SJSA1 (cell line): ENCODE measurements at regions not wholly inside any gene's neighbourhood (a gene's known extent, or its start where the extent isn't known, plus 50 kb on each side); places are given as distances from the start of the nearest gene placed in this dataset.
"Not testable (repeated sequence)": the region's sequence is repeated elsewhere in the genome, so short reads cannot be mapped to it uniquely, and the experiment has no call there.

Experiments used
- DNase-seq, 2 experiments: peaks; one replicate each; pipeline ENCODE4 v3.0.0-alpha.2; 2015 to 2020; ENCODE audit warnings: low spot score in 2 of 2, low read depth in 1 of 2
- H3K27ac ChIP-seq: fragments of 250-450 bp; sonication (Bioruptor Pico); 2 replicates; pipeline ENCODE4 v1.5.1; 2020; ENCODE audit warnings: mild to moderate bottlenecking, moderate library complexity
- H3K27me3 ChIP-seq: fragments of 250-450 bp; sonication (Bioruptor Pico); replicated peaks from 2 replicates; pipeline ENCODE4 v1.5.1; 2020; ENCODE audit warnings: mild to moderate bottlenecking, moderate library complexity
- H3K36me3 ChIP-seq: fragments of 250-450 bp; sonication (Bioruptor Pico); 2 replicates; pipeline ENCODE4 v1.5.1; 2020; ENCODE audit warnings: mild to moderate bottlenecking
- H3K4me1 ChIP-seq: fragments of 250-450 bp; sonication (Bioruptor Pico); replicated peaks from 2 replicates; pipeline ENCODE4 v1.6.1; 2021; ENCODE audit warnings: mild to moderate bottlenecking
- H3K4me3 ChIP-seq: fragments of 250-450 bp; sonication (Bioruptor Pico); 2 replicates; pipeline ENCODE4 v1.5.1; 2020; ENCODE audit warnings: mild to moderate bottlenecking
- H3K9me3 ChIP-seq: fragments of 250-450 bp; sonication (Bioruptor Pico); replicated peaks from 2 replicates; pipeline ENCODE4 v1.5.1; 2020; ENCODE audit warnings: mild to moderate bottlenecking

DNA sequence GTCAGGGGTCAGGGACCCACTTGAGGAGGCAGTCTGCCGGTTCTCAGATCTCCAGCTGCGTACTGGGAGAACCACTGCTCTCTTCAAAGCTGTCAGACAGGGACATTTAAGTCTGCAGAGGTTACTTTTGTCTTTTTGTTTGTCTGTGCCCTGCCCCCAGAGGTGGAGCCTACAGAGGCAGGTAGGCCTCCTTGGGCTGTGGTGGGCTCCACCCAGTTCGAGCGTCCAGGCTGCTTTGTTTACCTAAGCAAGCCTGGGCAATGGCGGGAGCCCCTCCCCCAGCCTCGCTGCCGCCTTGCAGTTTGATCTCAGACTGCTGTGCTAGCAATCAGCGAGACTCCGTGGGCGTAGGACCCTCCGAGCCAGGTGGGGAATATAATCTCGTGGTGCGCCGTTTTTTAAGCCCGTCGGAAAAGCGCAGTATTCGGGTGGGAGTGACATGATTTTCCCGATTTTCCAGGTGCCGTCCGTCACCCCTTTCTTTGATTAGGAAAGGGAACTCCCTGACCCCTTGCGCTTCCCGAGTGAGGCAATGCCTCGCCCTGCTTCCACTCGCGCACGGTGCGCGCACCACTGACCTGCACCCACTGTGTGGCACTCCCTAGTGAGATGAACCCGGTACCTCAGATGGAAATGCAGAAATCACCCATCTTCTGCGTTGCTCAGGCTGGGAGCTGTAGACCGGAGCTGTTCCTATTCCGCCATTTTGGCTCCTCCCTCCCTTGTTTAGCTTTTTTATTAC, 268.6 kb upstream of the SATB1 start:
- H3K27ac ChIP-seq, DNase-seq, H3K27me3 ChIP-seq, H3K36me3 ChIP-seq, H3K4me3 ChIP-seq, H3K4me1 ChIP-seq, H3K9me3 ChIP-seq: not testable (repeated sequence)

DNA sequence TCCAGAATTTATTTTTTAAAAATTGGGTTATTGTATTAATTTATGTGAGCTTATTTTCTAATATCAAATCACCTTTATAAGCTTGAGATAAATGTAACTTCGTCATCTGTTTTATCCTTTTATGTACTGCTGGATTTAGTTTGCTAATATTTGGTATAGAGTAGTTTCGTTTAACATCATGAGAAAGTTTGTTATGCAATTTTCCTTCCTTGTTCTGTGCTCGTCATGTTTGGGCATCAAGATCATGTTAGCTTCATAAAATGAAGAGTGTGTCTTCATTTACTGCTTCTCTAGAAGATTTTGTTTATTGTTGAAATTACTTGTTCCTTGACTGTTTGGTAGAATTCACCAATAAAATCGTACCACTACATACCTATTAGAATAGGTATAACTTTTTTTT, 262.1 kb upstream of the SATB1 start:
- Histone ChIP-seq H3K9me3 (no peaks in the 10 kb centered on the region), H3K4me3 (no peak overlapping the region), H3K4me1 (no peaks in the 10 kb centered on the region), H3K27ac (no peak overlapping the region), H3K36me3 (no peaks in the 10 kb centered on the region), H3K27me3 (no peaks in the 10 kb centered on the region)
- DNase-seq = no peak

DNA sequence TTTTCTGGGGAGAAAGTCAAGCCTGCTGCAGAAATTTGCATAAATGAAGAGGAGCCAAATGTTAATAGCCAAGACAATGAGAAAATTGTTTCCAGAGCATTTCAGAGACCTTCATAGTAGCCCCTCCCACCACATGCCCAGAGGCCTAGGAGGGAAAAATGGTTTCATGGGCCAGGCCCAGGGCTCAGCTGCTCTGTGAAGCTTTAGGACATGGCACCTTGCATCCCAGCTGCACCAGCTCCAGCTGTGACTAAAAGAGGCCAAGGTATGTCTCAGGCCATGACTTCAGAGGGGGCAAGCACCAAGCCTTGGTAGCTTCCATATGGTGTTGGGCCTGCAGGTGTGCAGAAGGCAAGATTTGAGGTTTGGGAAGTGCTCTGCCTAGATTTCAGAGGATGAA, 258.8 kb upstream of the SATB1 start:
- no peaks in the 10 kb centered on the region for H3K27me3 ChIP-seq

DNA sequence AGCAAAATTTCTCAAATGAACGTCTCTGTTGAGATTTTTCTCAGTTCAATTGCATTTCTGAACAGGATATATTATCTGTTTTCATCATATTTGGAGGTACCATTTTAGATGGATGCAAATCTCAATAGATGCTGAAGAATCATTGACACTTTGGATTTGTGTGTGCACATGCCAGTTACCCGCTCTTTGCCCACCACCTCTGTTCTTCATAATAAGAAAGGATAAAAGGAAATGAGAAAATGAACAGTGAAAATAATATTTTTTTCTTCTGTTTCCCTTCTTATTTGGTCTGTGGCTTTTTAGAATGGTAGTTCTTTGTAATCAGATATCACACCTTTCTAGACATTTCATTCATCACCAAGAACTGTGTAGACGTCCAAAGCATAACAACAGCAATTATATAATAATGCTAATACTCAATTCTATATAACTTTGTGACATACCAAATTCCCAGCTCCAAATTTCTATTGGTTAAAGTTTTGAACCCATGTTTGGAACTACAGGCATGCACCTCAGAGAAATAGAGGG, 256.7 kb upstream of the SATB1 start:
- Histone ChIP-seq H3K4me3 (no peak overlapping the region), H3K4me1 (no peaks in the 10 kb centered on the region), H3K27ac (no peak overlapping the region), H3K36me3 (no peaks in the 10 kb centered on the region), H3K27me3 (no peaks in the 10 kb centered on the region), H3K9me3 (no peaks in the 10 kb centered on the region)
- no peak for DNase-seq

More for the DNA sequence above, 258.8 kb upstream of the SATB1 start:
- DNase-seq = no peak
- H3K4me1 ChIP-seq = no peaks in the 10 kb centered on the region
- H3K27ac ChIP-seq = no peak overlapping the region
- H3K4me3 ChIP-seq = no peak overlapping the region
- no peaks in the 10 kb centered on the region for H3K9me3 ChIP-seq
- no peaks in the 10 kb centered on the region for H3K36me3 ChIP-seq

DNA sequence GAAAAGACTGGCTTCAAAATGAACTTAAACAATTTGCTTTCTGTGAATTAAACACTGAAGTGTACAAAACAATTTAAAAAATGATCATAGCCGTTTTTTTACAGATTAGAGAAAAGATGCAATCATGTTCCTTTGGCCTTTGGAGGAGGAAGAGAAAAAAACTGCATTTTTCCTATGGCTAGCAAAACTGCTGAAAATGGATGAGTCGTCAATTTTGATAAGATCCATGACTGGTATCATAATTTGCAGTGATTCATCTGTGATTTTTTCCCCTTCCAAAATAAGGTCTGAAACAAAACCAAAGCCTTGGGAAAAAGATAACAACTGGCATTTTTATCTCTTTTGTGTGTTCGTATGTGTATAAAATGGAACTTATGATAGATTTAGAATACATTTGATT, 255.6 kb upstream of the SATB1 start:
- Histone ChIP-seq H3K4me3 (no peak overlapping the region), H3K9me3 (no peaks in the 10 kb centered on the region), H3K4me1 (no peaks in the 10 kb centered on the region), H3K36me3 (no peaks in the 10 kb centered on the region), H3K27ac (no peak overlapping the region), H3K27me3 (no peaks in the 10 kb centered on the region)
- DNase-seq = no peak

DNA sequence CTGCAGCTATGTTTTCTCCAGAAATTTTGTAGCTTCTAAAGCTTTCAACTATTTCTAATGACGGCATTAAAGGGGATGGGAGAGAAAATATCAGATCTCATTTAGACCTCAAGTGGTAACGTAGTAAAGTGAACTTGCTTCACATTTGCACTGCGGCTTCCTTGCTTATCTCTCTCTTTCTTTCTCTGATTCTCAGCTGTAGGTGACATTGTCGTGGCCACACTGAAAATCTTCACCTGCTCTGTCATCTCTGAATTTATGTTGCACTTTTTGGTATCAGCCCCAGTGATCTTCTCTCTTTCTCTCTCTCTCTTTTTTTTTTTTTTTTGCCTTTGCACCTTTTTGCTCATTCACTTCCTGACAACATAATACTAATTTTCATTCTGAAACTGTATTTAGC, 254.1 kb upstream of the SATB1 start:
- H3K27me3 ChIP-seq = no peaks in the 10 kb centered on the region
- no peak for DNase-seq
- no peaks in the 10 kb centered on the region for H3K4me1 ChIP-seq
- no peaks in the 10 kb centered on the region for H3K36me3 ChIP-seq
- no peaks in the 10 kb centered on the region for H3K9me3 ChIP-seq
- no peak overlapping the region for H3K4me3 ChIP-seq
- H3K27ac ChIP-seq = no peak overlapping the region

DNA sequence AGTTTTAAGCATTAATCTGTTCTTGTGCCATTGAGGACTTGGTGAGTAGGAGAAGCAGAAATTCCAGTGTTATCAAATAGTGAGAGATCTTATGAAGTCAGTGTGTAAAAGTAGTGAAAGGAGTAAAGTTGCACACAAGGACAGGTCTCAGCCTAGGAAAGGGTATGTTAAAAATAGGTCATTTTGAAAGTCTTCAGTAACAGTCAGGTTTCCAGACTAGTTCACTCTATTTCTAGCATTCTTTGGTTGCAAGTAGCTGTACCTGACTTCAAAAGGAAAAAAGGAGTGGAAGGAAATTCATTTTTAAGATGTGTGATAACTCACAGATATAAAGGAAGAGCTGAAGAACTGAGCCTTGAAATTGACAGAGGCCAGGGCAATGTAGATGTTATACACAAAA, 250.1 kb upstream of the SATB1 start:
- no peak for DNase-seq
- Histone ChIP-seq H3K4me3 (no peak overlapping the region), H3K27ac (no peak overlapping the region), H3K4me1 (no peaks in the 10 kb centered on the region), H3K36me3 (no peaks in the 10 kb centered on the region), H3K27me3 (no peaks in the 10 kb centered on the region), H3K9me3 (no peaks in the 10 kb centered on the region)

DNA sequence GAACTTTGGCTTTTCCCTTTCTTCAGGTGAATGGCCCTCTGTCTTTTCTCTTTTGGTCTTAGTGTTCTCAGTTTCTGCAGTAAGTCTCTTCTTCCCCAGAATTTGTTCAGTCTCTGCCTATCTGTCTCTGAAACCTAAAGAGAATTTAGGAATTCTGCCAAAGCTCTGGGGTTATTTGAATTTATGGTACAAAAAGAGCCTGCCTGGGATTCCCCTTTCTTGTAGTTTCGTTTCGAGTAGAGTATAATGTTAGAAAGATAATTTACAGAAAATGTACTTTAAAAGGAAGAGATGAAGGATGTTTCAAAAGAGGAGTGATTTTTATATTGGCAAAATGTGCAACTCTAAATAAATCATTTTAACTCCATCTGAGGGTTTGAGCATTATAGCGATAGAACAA, 247.4 kb upstream of the SATB1 start:
- no peak overlapping the region for H3K27ac ChIP-seq
- no peak for DNase-seq
- H3K27me3 ChIP-seq = no peaks in the 10 kb centered on the region

DNA sequence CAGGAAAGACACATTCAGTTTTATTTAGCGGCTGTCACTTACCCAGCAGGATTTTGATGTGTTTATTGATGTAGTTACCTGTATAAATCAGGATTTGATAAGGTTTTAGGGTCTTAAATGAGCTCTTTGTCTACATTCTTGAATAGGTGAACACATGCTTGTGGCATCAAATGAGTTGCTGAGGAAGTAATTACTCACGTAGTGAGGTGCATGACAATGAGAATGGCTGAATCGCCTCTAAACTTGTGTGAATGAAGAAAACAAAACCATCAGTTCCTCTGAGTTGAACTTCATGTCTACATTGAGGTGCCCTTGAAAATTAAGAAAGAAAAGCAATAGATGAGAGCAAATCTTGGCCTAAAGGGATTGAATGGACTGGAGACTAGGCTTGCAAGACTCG, 245.6 kb upstream of the SATB1 start:
- H3K4me3 ChIP-seq = no peak overlapping the region
- no peaks in the 10 kb centered on the region for H3K36me3 ChIP-seq
- no peaks in the 10 kb centered on the region for H3K9me3 ChIP-seq
- DNase-seq = no peak
- H3K4me1 ChIP-seq = no peaks in the 10 kb centered on the region
- H3K27me3 ChIP-seq = no peaks in the 10 kb centered on the region
- no peak overlapping the region for H3K27ac ChIP-seq

More for the DNA sequence above, 247.4 kb upstream of the SATB1 start:
- H3K9me3 ChIP-seq = no peaks in the 10 kb centered on the region
- no peak overlapping the region for H3K4me3 ChIP-seq
- no peaks in the 10 kb centered on the region for H3K36me3 ChIP-seq
- H3K4me1 ChIP-seq = no peaks in the 10 kb centered on the region

DNA sequence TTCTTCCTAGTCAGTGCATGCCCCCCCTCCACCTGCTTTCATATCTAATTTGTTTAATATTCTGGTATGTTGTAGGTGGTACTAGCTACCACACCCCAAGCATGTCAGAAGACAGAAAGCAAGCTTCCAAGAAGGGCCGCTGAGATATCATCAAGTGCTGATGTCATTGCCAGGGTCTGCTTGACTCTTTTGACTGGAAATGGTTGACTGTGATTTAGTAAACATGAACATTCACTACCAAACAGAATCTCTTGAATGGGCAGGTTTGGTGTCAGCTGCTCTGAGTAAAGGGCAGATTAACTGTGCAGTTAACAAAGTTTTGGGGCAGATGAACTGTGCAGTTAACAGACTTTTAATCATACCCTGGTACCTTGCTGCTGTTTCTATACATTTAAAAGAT, 244.2 kb upstream of the SATB1 start:
- no peaks in the 10 kb centered on the region for H3K27me3 ChIP-seq
- DNase-seq = no peak
- H3K27ac ChIP-seq = no peak overlapping the region
- no peaks in the 10 kb centered on the region for H3K36me3 ChIP-seq
- H3K4me3 ChIP-seq = no peak overlapping the region
- no peaks in the 10 kb centered on the region for H3K4me1 ChIP-seq
- H3K9me3 ChIP-seq = no peaks in the 10 kb centered on the region; the same call in 1 of the 2 replicates

DNA sequence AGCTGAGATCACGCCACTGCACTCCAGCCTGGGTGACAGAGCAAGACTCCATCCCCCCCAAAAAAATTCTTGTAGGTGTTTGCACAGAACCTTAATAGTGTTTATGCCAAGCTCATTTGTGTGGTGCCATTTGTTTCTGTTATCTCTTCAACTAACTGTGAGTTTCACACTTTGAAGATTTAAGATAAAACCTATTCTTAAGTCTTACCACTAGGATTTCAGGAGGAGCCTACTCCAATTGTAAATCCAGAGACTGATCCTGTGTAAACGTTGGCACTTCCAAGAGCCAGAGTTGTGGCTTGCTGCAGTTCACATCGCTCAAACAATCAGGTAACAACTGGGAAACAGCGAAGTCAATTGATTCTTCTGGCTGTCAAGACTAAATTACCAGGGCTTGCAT, 242.4 kb upstream of the SATB1 start:
- no peak for DNase-seq
- no peaks in the 10 kb centered on the region for H3K27me3 ChIP-seq
- no peak overlapping the region for H3K4me3 ChIP-seq
- no peaks in the 10 kb centered on the region; the same call in 1 of the 2 replicates for H3K9me3 ChIP-seq
- H3K36me3 ChIP-seq = no peaks in the 10 kb centered on the region
- no peaks in the 10 kb centered on the region for H3K4me1 ChIP-seq
- no peak overlapping the region for H3K27ac ChIP-seq

DNA sequence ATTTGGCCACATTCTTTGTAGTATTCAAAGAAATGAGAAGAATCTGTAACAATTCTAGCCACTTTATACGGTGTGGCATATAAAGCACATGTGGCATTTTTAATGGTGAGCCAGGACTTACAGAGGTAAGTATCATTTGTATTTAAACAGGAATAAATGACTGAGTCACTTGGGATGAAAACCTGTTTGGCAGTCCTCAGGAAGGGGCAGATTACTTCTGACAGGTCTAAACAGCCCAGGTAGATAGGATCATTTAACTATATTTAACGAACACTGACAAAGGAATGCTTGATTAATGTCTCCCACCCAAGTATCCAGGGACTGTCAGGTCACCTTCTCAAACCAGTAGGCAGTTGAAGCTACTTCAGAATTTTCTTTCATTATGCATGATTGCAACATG, 241.5 kb upstream of the SATB1 start:
- Histone ChIP-seq H3K36me3 (no peaks in the 10 kb centered on the region), H3K27me3 (no peaks in the 10 kb centered on the region), H3K27ac (no peak overlapping the region), H3K4me3 (no peak overlapping the region), H3K9me3 (no peaks in the 10 kb centered on the region; the same call in 1 of the 2 replicates), H3K4me1 (no peaks in the 10 kb centered on the region)
- no peak for DNase-seq

DNA sequence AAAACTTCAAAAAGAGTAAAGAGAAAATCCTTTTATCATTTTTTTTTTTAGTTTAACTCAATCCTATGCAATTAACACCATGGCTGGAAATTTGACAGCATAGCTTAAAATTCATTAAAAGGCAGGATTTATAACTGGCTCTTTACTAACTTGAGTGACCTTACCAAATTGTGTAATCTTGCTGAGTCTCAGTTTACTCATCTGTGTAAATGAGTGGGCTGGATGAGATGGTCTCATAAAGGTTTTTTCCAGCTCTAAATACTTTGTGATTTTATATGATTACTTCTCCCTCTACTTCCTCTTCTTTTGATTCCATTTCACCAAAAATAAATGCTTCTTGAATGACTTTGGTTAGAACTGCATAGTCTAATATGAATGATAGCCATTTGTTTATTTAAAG, 234.9 kb upstream of the SATB1 start:
- Histone ChIP-seq H3K9me3 (no peaks in the 10 kb centered on the region; the same call in 1 of the 2 replicates), H3K4me3 (no peak overlapping the region), H3K4me1 (no peaks in the 10 kb centered on the region), H3K27ac (no peak overlapping the region), H3K27me3 (no peaks in the 10 kb centered on the region), H3K36me3 (no peaks in the 10 kb centered on the region)
- no peak for DNase-seq

DNA sequence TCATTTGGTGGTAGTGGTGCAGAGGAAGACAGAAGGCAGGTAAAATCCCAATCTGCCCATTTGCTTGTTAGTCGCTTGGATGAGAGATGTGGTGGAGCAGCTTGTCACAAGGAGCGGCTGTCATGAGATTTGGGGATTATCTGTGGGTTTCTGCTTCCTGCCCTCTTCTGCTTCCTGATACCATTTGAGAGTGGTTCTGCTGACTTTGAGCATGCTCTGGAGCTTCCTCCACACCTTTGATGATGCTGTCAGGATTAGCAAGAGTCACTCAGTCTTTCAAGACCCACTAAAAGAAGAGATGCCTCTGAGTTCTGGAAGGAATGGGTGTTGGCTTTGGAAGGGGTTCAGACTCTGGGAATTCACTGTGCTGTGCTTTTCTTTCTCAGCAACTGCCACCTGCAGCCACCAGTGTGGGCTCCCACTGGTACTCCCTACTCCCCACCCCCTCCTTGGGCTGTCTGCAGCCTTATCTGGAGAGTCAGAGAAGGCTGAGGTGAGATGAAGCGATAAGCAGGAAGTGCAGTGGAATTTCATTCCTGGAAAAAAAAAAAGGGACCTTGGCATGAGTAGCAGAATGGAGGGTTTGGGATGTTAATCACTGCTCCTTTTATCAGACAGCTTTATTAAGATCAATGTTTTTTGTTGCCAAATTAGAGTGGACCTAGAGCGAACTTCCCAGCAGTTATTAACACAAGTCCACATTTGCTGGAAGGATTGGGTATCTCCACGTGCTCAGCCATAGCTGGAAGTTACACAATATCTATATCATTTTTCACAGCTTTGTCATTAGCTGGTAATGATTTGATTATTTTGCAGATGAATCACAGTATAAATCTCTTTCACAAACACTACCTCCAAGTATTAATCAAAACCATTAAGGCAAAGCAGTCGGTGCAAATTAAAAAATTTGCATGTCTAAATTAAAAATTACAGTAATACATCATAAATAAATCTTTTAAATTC, 233.0 kb upstream of the SATB1 start:
- no peak overlapping the region for H3K27ac ChIP-seq
- H3K4me1 ChIP-seq = no peaks in the 10 kb centered on the region
- H3K36me3 ChIP-seq = no peaks in the 10 kb centered on the region
- no peak overlapping the region for H3K4me3 ChIP-seq
- H3K27me3 ChIP-seq = no peaks in the 10 kb centered on the region
- H3K9me3 ChIP-seq = no peaks in the 10 kb centered on the region
- no peak for DNase-seq
